ENCODE measurements at regions not wholly inside any gene's neighbourhood (a gene's known extent, or its start where the extent isn't known, plus 50 kb on each side); places are given as distances from the start of the nearest gene placed in this dataset.

DNA sequence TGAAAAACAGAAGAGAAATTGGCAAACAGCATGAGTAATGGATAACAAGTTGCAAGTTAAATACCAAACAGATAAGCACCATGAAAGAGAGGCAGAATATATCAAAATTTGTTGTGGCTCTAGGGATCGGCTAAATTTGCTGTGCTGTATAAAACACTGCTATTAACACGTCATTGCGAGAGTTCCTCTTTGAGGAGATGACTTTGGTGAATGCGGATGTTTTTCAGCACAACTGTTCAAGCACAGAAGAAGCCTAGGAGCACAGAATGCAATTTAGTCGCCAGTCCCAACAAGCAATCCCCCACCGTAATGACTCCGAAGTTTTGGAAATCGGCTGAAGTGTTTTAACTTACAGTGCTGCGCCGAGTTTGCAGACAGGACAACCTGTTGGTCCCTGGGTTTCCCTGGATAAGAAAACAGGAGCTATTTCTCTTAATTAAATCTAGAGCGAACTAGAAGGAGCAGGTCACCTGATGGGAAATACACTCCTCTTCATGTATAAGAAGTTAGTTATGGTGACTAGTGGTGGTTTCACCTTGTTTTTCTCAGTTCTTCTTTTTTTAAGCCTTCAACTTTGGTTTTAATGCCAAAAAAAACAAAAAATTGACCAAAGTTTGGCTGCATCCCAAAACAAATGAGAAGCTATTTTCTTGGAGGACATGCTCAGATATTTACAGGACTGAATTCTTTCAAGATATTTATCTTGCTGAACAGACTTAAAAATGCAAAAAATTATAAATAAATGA lies 454.1 kb upstream of the SALL3 start:
- no TSS peak for BruUV-seq (replicated peaks)
- Histone ChIP-seq H3K9ac (ENCODE audit: insufficient read depth, low read depth, low read length) (no peak overlapping the region), H3K4me1 (ENCODE audit: insufficient read depth, low read length) (no peaks in the 10 kb centered on the region), H3K27me3 (ENCODE audit: control insufficient read depth in 1 of 2, insufficient read depth in 2 of 2, low read length in 2 of 2) (peaks cover 3 to 39% of the 10 kb centered on the region in 2 experiments), H3K4me2 (ENCODE audit: low read depth, low read length) (no peak overlapping the region), H3K9me3 (ENCODE audit: low read length) (no peaks in the 10 kb centered on the region), H4K20me1 (ENCODE audit: insufficient read depth, low read length) (no peaks in the 10 kb centered on the region), H2AFZ (ENCODE audit: low read length) (no peak overlapping the region), H3K27ac (ENCODE audit: extremely low read length, insufficient read depth, low read length) (no peak overlapping the region), H3K4me3 (replicated peaks in 1 of 3; ENCODE audit: insufficient read depth in 1 of 3, low read depth in 2 of 3, low read length in 3 of 3) (no peak overlapping the region), H3K36me3 (replicated peaks in 1 of 2; ENCODE audit: control insufficient read depth in 1 of 2, insufficient read depth in 2 of 2, low read length in 2 of 2) (no peaks in the 10 kb centered on the region), H3K79me2 (ENCODE audit: insufficient read depth, low read length) (no peaks in the 10 kb centered on the region)
- in situ Hi-C loops (cut with HindIII; ENCODE audit: extremely low pct_ligation_motif_present, low pct_unique_long_range_greater_than_20kb), result no loop called here
- ATAC-seq (no peak), FAIRE-seq (no peak), DNase-seq (ENCODE audit: low spot score) (no peak)
- WGBS (ENCODE audit: low lambda C conversion rate), result 25% methylated on average over 9 of the region's 11 CpGs
- intact Hi-C loops (cut with micrococcal nuclease; ENCODE audit: unreplicated experiment), result loop anchor here (5.0 kb wide), 1 partner anchor 688 kb away; no protein-coding TSS in a partner anchor
- POLR2A ChIA-PET, result no interaction called here
- CTCF ChIA-PET (ENCODE audit: low intra/inter-chr PET ratio, low total read pairs), result no interaction called here
- TF ChIP-seq, protein P1, sequence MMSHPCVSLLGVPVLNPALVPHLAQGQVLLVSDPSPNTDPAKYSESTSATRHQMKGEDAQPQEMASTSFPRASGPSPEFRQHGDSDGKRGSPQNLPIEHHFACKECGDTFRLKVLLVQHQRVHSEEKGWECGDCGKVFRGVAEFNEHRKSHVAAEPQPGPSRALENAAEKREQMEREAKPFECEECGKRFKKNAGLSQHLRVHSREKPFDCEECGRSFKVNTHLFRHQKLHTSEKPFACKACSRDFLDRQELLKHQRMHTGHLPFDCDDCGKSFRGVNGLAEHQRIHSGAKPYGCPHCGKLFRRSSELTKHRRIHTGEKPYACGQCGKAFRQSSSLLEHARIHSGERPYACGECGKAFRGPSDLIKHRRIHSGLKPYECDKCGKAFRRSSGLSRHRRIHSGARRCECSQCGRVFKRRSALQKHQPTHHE (CRISPR knock-in tag; IDR thresholded peaks at IDR 0.05; ENCODE audit: borderline replicate concordance), result no peak
- TF ChIP-seq ZNF790 (CRISPR knock-in tag; IDR thresholded peaks at IDR 0.05; ENCODE audit: borderline replicate concordance) (no peak), MBNL3 (CRISPR knock-in tag; conservative IDR thresholded peaks at IDR 0.05) (no peak), HNRNPH1 (optimal IDR thresholded peaks at IDR 0.05; ENCODE audit: low read depth, low read length) (no peak), KMT2A (CRISPR knock-in tag; IDR thresholded peaks at IDR 0.05) (no peak), NCOA5 (CRISPR knock-in tag; IDR thresholded peaks at IDR 0.05) (no peak), ZNF572 (CRISPR knock-in tag; IDR thresholded peaks at IDR 0.05) (no peak), ZKSCAN5 (CRISPR knock-in tag; IDR thresholded peaks at IDR 0.05) (no peak), ZBTB8A (CRISPR knock-in tag; IDR thresholded peaks at IDR 0.05; ENCODE audit: borderline replicate concordance, low read depth) (no peak), EEA1 (CRISPR knock-in tag; IDR thresholded peaks at IDR 0.05; ENCODE audit: borderline replicate concordance) (no peak), ARHGAP35 (CRISPR knock-in tag; IDR thresholded peaks at IDR 0.05; ENCODE audit: borderline replicate concordance) (no peak), KMT2B (CRISPR knock-in tag; IDR thresholded peaks at IDR 0.05) (no peak), SP4 (CRISPR knock-in tag; IDR thresholded peaks at IDR 0.05) (no peak), GABPB1 (CRISPR knock-in tag; IDR thresholded peaks at IDR 0.05) (no peak)
- TF ChIP-seq, protein P2, sequence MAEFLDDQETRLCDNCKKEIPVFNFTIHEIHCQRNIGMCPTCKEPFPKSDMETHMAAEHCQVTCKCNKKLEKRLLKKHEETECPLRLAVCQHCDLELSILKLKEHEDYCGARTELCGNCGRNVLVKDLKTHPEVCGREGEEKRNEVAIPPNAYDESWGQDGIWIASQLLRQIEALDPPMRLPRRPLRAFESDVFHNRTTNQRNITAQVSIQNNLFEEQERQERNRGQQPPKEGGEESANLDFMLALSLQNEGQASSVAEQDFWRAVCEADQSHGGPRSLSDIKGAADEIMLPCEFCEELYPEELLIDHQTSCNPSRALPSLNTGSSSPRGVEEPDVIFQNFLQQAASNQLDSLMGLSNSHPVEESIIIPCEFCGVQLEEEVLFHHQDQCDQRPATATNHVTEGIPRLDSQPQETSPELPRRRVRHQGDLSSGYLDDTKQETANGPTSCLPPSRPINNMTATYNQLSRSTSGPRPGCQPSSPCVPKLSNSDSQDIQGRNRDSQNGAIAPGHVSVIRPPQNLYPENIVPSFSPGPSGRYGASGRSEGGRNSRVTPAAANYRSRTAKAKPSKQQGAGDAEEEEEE (CRISPR knock-in tag; IDR thresholded peaks at IDR 0.05; ENCODE audit: borderline replicate concordance), result no peak
- TF ChIP-seq, protein P3, sequence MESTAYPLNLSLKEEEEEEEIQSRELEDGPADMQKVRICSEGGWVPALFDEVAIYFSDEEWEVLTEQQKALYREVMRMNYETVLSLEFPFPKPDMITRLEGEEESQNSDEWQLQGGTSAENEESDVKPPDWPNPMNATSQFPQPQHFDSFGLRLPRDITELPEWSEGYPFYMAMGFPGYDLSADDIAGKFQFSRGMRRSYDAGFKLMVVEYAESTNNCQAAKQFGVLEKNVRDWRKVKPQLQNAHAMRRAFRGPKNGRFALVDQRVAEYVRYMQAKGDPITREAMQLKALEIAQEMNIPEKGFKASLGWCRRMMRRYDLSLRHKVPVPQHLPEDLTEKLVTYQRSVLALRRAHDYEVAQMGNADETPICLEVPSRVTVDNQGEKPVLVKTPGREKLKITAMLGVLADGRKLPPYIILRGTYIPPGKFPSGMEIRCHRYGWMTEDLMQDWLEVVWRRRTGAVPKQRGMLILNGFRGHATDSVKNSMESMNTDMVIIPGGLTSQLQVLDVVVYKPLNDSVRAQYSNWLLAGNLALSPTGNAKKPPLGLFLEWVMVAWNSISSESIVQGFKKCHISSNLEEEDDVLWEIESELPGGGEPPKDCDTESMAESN (CRISPR knock-in tag; conservative IDR thresholded peaks at IDR 0.05), result no peak
- TF ChIP-seq, protein P4, sequence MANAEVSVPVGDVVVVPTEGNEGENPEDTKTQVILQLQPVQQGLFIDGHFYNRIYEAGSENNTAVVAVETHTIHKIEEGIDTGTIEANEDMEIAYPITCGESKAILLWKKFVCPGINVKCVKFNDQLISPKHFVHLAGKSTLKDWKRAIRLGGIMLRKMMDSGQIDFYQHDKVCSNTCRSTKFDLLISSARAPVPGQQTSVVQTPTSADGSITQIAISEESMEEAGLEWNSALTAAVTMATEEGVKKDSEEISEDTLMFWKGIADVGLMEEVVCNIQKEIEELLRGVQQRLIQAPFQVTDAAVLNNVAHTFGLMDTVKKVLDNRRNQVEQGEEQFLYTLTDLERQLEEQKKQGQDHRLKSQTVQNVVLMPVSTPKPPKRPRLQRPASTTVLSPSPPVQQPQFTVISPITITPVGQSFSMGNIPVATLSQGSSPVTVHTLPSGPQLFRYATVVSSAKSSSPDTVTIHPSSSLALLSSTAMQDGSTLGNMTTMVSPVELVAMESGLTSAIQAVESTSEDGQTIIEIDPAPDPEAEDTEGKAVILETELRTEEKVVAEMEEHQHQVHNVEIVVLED (CRISPR knock-in tag; IDR thresholded peaks at IDR 0.05; ENCODE audit: borderline replicate concordance), result no peak

Data from HepG2 (cell line).